ACC112 (cell line): ENCODE measurements at regions not wholly inside any gene's neighbourhood (a gene's known extent, or its start where the extent isn't known, plus 50 kb on each side); places are given as distances from the start of the nearest gene placed in this dataset.
"Not testable (repeated sequence)": the region's sequence is repeated elsewhere in the genome, so short reads cannot be mapped to it uniquely, and the experiment has no call there.

Source experiments
- H2AFZ ChIP-seq: fragments of 200-600 bp; sonication (generic); one replicate; pipeline ENCODE4 v1.6.0; 2017; ENCODE audit warnings: antibody characterized with exemption, low read length; ENCODE audit not compliant: unreplicated experiment
- H3K27ac ChIP-seq: fragments of 200-600 bp; sonication (generic); 2 replicates; pipeline ENCODE4 v1.5.1; 2014; ENCODE audit warnings: low read depth, mild to moderate bottlenecking, antibody characterized with exemption, low read length, moderate library complexity
- H3K27me3 ChIP-seq: fragments of 200-600 bp; sonication (generic); 2 replicates; pipeline ENCODE4 v1.6.1; 2014; ENCODE audit warnings: mild to moderate bottlenecking, antibody characterized with exemption, low read length, moderate library complexity, mixed read lengths; ENCODE audit not compliant: insufficient read depth
- H3K36me3 ChIP-seq: fragments of 200-600 bp; sonication (generic); 2 replicates; pipeline ENCODE4 v1.6.1; 2016; ENCODE audit warnings: mild to moderate bottlenecking, antibody characterized with exemption, low read length, moderate library complexity, mixed read lengths; ENCODE audit not compliant: insufficient read depth
- H3K4me1 ChIP-seq: fragments of 200-600 bp; sonication (generic); one replicate; pipeline ENCODE4 v1.6.1; 2016; ENCODE audit warnings: low read length, mixed read lengths; ENCODE audit not compliant: insufficient read depth, unreplicated experiment, control insufficient read depth
- H3K4me3 ChIP-seq: fragments of 200-600 bp; sonication (generic); 2 replicates; pipeline ENCODE4 v1.5.1; 2014; ENCODE audit warnings: mild to moderate bottlenecking, low read depth, low read length
- H3K79me2 ChIP-seq: fragments of 200-600 bp; sonication (generic); one replicate; pipeline ENCODE4 v1.6.0; 2016; ENCODE audit warnings: low read length; ENCODE audit not compliant: control insufficient read depth, unreplicated experiment, insufficient read depth

GRCh38 chr15:87487484-87487883 lies 769.1 kb downstream of the NTRK3 start:
- Histone ChIP-seq H3K27me3 (no peaks in the 10 kb centered on the region), H3K79me2 (no peaks in the 10 kb centered on the region), H3K36me3 (no peaks in the 10 kb centered on the region), H3K4me1 (no peaks in the 10 kb centered on the region), H3K4me3 (no peak overlapping the region), H3K27ac (no peak overlapping the region), H2AFZ (no peak overlapping the region)

- Histone ChIP-seq H3K27me3 (no peaks in the 10 kb centered on the region), H3K4me3 (no peak overlapping the region), H3K4me1 (no peaks in the 10 kb centered on the region), H3K36me3 (no peaks in the 10 kb centered on the region), H3K27ac (no peak overlapping the region), H3K79me2 (no peaks in the 10 kb centered on the region), H2AFZ (no peak overlapping the region)
Observed at GRCh38 chr15:87483468-87483867, 773.1 kb downstream of the NTRK3 start.

- no peaks in the 10 kb centered on the region for H3K36me3 ChIP-seq
- H3K4me3 ChIP-seq = no peak overlapping the region
- no peaks in the 10 kb centered on the region for H3K79me2 ChIP-seq
- no peak overlapping the region for H2AFZ ChIP-seq
- H3K4me1 ChIP-seq = peaks cover 5% of the 10 kb centered on the region
- no peak overlapping the region for H3K27ac ChIP-seq
- H3K27me3 ChIP-seq = no peaks in the 10 kb centered on the region
Observed at GRCh38 chr15:87481126-87481525, 775.4 kb downstream of the NTRK3 start.

GRCh38 chr15:87478687-87479072 lies 777.9 kb downstream of the NTRK3 start:
- no peak overlapping the region for H3K4me3 ChIP-seq
- no peak overlapping the region for H3K27ac ChIP-seq
- H3K4me1 ChIP-seq = peaks cover 5% of the 10 kb centered on the region
- no peaks in the 10 kb centered on the region for H3K36me3 ChIP-seq
- peak overlapping the region; percentile 59 for H2AFZ ChIP-seq
- no peaks in the 10 kb centered on the region for H3K79me2 ChIP-seq
- no peaks in the 10 kb centered on the region for H3K27me3 ChIP-seq

- H3K36me3 ChIP-seq = no peaks in the 10 kb centered on the region
- no peaks in the 10 kb centered on the region for H3K27me3 ChIP-seq
- H3K4me3 ChIP-seq = peak overlapping the region; percentile 49
- H3K27ac ChIP-seq = peak overlapping the region; percentile 27; the same call in 1 of the 2 replicates
- H2AFZ ChIP-seq = peak overlapping the region; percentile 59
- peaks cover 5% of the 10 kb centered on the region for H3K4me1 ChIP-seq
- H3K79me2 ChIP-seq = no peaks in the 10 kb centered on the region
Observed at GRCh38 chr15:87477737-87478686, 778.5 kb downstream of the NTRK3 start.

GRCh38 chr15:87477026-87477425 lies 779.5 kb downstream of the NTRK3 start:
- H3K4me3 ChIP-seq = no peak overlapping the region
- no peaks in the 10 kb centered on the region for H3K36me3 ChIP-seq
- H3K79me2 ChIP-seq = no peaks in the 10 kb centered on the region
- H2AFZ ChIP-seq = no peak overlapping the region
- no peaks in the 10 kb centered on the region for H3K27me3 ChIP-seq
- no peak overlapping the region for H3K27ac ChIP-seq
- peaks cover 5% of the 10 kb centered on the region for H3K4me1 ChIP-seq

- no peaks in the 10 kb centered on the region for H3K4me1 ChIP-seq
- no peaks in the 10 kb centered on the region for H3K36me3 ChIP-seq
- H3K27me3 ChIP-seq = no peaks in the 10 kb centered on the region
- H3K4me3 ChIP-seq = no peak overlapping the region
- no peak overlapping the region for H3K27ac ChIP-seq
- no peaks in the 10 kb centered on the region for H3K79me2 ChIP-seq
- no peak overlapping the region for H2AFZ ChIP-seq
Observed at GRCh38 chr15:87470923-87471322, 785.6 kb downstream of the NTRK3 start.

- not testable (repeated sequence) for H3K4me1 ChIP-seq, H3K4me3 ChIP-seq, H3K27me3 ChIP-seq, H3K36me3 ChIP-seq, H3K79me2 ChIP-seq, H2AFZ ChIP-seq, H3K27ac ChIP-seq
Observed at GRCh38 chr15:87463956-87464355, 792.6 kb downstream of the NTRK3 start.

- H3K36me3 ChIP-seq = no peaks in the 10 kb centered on the region
- H3K27me3 ChIP-seq = no peaks in the 10 kb centered on the region
- no peaks in the 10 kb centered on the region for H3K4me1 ChIP-seq
- no peak overlapping the region for H3K27ac ChIP-seq
- H3K4me3 ChIP-seq = no peak overlapping the region
- no peak overlapping the region for H2AFZ ChIP-seq
- H3K79me2 ChIP-seq = no peaks in the 10 kb centered on the region
Observed at GRCh38 chr15:87461631-87462030, 794.9 kb downstream of the NTRK3 start.

- Histone ChIP-seq H3K79me2 (no peaks in the 10 kb centered on the region), H2AFZ (no peak overlapping the region), H3K27me3 (no peaks in the 10 kb centered on the region), H3K4me3 (no peak overlapping the region), H3K27ac (no peak overlapping the region), H3K36me3 (no peaks in the 10 kb centered on the region), H3K4me1 (no peaks in the 10 kb centered on the region)
Observed at GRCh38 chr15:87454860-87455259, 801.7 kb downstream of the NTRK3 start.

- Histone ChIP-seq H3K27ac (no peak overlapping the region), H3K4me3 (no peak overlapping the region), H3K27me3 (no peaks in the 10 kb centered on the region), H3K4me1 (no peaks in the 10 kb centered on the region), H2AFZ (no peak overlapping the region), H3K36me3 (no peaks in the 10 kb centered on the region), H3K79me2 (no peaks in the 10 kb centered on the region)
Observed at GRCh38 chr15:87450314-87450713, 806.2 kb downstream of the NTRK3 start.
